ENCODE measurements at regions not wholly inside any gene's neighbourhood (a gene's known extent, or its start where the extent isn't known, plus 50 kb on each side); places are given as distances from the start of the nearest gene placed in this dataset.
"Not testable (repeated sequence)": the region's sequence is repeated elsewhere in the genome, so short reads cannot be mapped to it uniquely, and the experiment has no call there.

DNA sequence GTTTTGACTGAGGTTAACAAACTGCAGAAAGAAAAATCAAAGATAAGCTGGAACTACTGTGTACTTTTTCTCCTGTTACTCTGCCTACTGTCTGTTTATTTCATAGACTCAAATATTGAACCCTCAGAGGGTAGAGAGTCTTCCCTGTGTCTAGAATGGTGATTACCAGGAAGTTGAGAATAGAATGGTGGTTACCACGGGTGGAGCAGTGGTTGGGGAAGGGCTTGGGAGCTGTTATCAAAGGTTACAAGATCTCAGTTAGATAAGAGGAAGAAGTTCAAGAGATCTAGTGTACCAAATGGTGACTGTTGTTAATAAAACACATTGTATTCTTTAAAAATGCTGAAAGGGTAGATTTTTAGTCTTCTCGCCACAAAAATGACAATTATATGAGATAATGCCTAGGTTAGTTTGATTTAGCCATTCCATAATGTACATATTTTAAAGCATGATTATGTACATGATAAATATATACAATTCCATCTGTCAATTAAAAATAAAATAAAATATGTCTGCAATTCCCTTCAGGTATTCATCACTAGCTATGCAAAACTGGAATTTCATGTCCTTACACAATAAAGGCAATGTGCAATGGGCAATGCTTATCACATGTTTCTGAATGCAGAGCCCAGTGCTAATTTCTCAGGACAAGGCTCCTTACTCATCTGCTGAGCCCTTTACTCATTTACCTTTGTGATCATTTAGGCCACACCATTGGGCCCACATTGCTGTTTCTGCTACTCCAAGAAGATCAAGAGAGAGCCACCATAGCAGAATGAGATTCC lies 474.3 kb upstream of the CAMK1G start:
- TF ChIP-seq, protein P1, sequence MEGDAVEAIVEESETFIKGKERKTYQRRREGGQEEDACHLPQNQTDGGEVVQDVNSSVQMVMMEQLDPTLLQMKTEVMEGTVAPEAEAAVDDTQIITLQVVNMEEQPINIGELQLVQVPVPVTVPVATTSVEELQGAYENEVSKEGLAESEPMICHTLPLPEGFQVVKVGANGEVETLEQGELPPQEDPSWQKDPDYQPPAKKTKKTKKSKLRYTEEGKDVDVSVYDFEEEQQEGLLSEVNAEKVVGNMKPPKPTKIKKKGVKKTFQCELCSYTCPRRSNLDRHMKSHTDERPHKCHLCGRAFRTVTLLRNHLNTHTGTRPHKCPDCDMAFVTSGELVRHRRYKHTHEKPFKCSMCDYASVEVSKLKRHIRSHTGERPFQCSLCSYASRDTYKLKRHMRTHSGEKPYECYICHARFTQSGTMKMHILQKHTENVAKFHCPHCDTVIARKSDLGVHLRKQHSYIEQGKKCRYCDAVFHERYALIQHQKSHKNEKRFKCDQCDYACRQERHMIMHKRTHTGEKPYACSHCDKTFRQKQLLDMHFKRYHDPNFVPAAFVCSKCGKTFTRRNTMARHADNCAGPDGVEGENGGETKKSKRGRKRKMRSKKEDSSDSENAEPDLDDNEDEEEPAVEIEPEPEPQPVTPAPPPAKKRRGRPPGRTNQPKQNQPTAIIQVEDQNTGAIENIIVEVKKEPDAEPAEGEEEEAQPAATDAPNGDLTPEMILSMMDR (IDR thresholded peaks at IDR 0.05): no peak
- no peak for DNase-seq (ENCODE audit: low spot score)
- ATAC-seq (ENCODE audit: low FRiP score): no peak

DNA sequence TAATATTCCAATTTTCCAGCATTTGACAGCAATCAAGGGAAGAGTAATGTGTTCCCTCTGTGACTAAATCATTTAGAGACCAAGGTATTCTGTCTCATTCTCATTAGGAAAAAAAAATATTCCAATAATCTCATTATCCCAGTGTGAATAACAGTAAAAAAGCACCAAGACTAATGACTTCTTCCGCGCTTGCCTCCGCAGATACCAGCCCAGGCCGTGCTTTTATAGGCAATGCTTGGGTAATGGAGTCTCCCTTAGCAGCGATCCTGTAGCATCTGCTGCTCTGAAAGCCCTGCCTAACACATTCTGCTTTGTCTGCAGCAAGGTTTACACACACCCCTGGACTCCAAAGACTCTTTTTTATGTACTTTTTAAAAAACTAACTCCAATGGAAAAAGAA lies 470.0 kb upstream of the CAMK1G start:
- DNase-seq (ENCODE audit: low spot score) (no peak), ATAC-seq (ENCODE audit: low FRiP score) (no peak)
- TF ChIP-seq, protein P1 (IDR thresholded peaks at IDR 0.05): no peak

DNA sequence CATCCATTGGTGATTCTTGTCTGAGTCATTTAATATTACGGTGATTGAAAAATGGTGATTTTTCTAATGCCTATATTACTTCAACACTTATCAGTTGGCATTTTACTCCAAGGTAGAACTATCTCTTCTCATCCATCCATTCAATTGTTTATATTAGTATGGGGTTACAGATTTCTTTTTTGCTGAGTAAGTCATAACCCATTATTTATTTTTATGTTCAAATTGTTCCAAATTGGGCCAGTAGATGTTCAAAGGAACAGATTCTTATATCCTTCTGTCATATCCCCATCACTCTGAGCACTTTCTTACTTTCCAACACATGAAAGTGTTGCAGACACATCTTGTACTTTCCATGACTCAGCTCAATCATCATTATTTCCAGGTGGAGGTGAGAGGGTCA lies 466.8 kb upstream of the CAMK1G start:
- DNase-seq (ENCODE audit: low spot score) (no peak), ATAC-seq (ENCODE audit: low FRiP score) (no peak)
- TF ChIP-seq, protein P1 (IDR thresholded peaks at IDR 0.05): no peak

DNA sequence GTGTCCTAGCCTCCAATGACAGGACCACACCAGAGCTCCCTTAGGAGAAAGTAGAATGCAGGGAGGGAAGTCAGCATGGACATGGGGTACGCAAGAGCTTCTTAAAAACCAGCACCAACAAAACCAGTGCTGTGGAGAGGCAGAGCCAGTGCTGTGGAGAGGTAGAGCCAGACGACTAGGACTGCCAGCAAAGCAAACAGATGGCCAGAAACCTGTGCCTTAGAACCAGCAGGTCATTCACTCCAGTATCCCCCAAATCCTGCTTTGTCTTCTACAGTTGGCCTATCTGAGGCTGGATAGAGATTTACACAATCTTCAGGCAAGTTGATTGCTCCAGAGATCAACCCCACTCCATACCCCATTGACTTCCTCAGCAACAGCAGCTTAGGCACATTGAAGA lies 459.9 kb upstream of the CAMK1G start:
- TF ChIP-seq, protein P1 (IDR thresholded peaks at IDR 0.05): no peak
- no peak for DNase-seq (ENCODE audit: low spot score)
- no peak for ATAC-seq (ENCODE audit: low FRiP score)

DNA sequence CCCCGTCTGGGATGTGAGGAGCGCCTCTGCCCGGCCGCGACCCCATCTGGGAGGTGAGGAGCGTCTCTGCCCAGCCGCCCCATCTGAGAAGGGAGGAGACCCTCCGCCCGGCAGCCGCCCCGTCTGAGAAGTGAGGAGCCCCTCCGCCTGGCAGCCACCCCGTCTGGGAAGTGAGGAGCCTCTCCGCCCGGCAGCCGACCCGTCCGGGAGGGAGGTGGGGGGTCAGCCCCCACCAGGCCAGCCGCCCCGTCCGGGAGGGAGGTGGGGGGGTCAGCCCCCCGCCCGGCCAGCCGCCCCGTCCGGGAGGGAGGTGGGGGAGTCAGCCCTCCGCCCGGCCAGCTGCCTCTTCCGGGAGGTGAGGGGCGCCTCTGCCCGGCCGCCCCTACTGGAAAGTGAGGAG lies 454.4 kb upstream of the CAMK1G start:
- ATAC-seq (ENCODE audit: low FRiP score); DNase-seq (ENCODE audit: low spot score): not testable (repeated sequence)

DNA sequence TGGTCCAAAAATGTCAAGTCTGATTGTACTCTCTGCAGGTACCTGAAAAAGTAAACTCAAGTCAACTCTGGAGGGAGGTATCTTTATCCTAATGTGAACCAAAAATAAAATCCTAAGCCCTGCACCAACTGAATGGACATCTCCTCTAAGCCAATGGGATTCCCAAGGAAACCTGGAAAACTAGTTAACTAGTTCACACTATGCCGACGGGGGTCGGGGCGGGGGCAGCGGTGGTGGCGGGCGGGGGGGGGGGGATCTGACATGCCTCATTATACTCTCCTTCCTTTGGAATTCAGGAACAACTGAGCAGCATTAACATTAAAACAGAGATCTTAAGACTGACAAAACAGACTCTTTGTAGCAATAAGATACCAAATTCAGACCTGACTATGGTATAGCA lies 452.6 kb upstream of the CAMK1G start:
- ATAC-seq (ENCODE audit: low FRiP score) (no peak), DNase-seq (ENCODE audit: low spot score) (no peak)
- TF ChIP-seq, protein P1 (IDR thresholded peaks at IDR 0.05): no peak

DNA sequence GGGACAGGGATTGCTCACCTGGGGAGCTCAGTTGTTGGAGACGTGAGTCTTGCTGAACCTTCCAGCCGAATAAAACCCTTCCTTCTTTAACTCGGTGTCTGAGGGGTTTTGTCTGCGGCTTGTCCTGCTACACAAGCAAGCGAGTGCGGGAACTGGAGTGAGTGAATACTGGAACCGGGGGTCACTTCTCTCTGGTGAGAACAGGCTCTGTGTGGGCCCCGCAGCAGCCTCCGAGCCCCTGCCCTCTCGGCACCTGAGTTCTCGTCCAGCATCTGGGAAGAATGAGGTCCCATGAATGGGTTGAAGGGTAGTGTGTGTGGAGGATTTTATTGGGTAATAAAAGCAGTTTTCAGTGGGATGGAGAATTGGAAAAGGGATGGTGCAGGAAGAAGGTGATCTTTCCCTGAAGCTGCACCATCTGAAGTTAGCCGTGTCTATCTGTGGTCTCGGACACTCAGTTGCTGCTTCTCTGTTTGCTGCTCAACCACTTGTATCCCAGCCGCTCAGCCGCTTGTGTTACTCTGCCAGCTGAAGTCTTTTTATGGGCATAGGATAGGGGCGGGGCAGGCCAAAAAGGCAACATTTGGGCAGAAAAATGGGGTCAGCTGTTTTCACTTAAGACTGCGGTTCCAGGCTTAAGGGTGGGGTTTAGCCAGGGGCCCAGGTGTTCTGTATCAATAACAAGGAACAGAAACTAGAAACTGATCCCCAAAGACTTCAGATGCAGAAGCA lies 450.6 kb upstream of the CAMK1G start:
- TF ChIP-seq, protein P1 (IDR thresholded peaks at IDR 0.05): no peak
- ATAC-seq (ENCODE audit: low FRiP score) (no peak), DNase-seq (ENCODE audit: low spot score) (no peak)
